ENCODE measurements at regions not wholly inside any gene's neighbourhood (a gene's known extent, or its start where the extent isn't known, plus 50 kb on each side); places are given as distances from the start of the nearest gene placed in this dataset.
"Not testable (repeated sequence)": the region's sequence is repeated elsewhere in the genome, so short reads cannot be mapped to it uniquely, and the experiment has no call there.

DNA sequence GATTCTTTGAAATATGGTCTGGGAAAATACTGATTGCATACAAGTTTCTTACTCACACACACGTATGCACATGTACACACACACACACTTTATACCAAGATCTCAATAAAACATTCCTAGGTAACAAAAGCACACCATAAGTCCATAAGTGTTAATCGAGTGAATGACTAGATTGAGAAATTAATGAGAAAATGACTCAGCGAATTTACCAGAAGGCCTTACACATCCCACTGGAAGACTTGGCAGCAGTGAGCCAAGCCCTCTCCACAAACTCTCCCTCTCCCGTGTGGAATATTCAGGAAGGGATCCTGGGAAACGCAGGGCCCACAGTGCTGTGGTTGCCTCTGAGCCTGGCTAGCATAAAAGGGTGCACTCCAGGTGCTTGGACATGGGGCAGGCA lies 227.2 kb downstream of the LY86 start:
- no peak for DNase-seq (ENCODE audit: low read depth)

GRCh38 chr6:6816716-6817115 lies 228.2 kb downstream of the LY86 start:
- no peak for DNase-seq (ENCODE audit: low read depth)

DNA sequence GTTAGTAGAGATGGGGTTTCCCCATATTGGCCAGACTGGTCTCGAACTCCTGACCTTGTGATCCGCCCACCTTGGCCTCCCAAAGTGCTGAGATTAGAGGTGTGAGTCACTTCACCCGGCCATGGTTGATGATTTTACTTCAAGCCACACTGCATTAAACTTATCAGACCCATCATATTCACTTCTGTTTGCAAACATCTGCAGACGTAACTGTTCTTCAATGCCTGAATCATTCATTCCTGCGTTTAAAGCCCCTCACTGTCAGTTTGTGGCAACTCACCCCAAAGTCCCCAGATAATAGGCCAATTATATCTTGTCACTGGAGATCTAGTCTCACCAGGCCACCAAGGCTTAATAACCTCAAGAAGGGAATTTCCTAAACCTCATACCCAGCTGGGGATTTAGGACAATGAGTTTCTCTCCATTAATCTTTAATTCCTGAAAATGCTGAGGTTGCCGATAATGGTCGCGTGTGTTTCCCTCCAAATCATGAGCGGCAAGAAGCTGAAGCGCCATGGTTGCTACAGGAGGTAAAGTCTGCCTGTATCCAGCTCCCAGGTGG lies 229.6 kb downstream of the LY86 start:
- DNase-seq (ENCODE audit: low read depth): no peak

- DNase-seq (ENCODE audit: low read depth): no peak
These were observed 232.2 kb downstream of the LY86 start for GRCh38 chr6:6820641-6821238.

- DNase-seq (ENCODE audit: low read depth): no peak
These were observed 233.2 kb downstream of the LY86 start for GRCh38 chr6:6821639-6822261.

DNA sequence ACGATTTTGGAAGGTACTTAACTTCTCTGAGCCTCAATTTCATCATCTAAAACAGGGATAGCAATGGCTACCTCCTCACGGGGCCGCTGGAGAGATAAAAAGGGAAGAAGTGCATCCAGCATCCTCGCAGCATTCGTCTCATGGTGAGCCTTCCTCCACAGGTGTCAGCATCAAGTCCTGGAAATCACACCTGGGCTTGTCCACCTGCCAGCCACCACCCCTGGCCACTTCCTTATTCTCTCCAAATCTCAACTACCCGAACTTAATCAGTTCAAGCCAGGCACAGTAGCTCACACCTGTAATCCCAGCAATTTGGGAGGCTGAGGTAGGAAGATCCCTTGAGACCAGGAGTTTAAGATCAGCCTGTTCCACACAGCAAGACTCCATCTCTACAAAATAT lies 234.5 kb downstream of the LY86 start:
- DNase-seq (ENCODE audit: low read depth): no peak

DNA sequence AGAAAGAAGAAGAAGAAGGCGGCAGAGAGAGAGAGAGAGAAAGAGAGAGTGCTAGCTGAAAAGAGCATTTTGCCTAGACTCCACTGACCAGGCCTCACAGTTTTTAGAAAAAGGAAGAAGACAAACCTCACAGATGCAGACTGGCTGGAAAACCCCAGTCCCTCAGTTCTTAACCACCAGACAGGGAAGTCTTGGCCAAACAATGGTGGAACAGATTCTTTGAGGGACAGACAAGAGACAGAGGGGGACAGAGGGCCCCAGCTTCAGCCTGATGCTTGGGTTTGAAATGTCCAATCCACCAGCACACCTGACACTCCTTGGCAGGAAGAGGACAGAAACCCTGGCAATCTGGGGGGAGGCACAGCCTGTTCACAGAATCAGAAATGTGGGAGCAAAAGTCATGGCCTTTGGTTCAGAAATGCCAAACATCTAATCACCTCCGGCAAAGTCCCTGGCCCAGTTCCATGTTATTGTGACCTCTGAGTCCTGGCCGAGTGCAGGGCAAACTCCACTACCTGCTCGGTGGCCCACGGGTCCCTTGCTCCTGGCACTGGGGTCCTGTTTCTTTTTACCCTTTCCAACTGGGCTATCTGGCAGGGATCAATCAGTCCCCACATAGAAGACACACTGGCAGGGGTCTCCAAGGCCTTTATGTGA lies 235.2 kb downstream of the LY86 start:
- DNase-seq (ENCODE audit: low read depth): no peak

DNA sequence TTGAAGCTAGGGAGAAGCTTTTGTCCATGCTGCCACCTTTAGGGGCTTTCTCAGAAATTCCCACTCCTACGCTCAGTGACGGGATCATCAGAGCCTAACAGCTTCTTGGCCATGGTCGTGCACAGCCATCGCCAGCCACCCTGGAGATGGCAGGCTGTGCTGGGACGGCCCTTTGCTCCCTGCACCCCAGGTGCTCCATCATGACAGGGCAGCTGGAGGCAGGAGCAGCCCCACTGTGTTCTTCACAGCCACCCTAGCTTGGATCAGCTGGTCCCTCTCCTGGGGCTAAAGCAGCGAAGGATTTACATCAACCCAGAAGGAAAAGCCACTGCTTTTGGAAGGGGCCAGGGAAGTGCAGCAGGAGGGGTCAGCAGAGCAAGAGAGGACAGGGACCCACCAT lies 235.9 kb downstream of the LY86 start:
- DNase-seq (ENCODE audit: low read depth): no peak

DNA sequence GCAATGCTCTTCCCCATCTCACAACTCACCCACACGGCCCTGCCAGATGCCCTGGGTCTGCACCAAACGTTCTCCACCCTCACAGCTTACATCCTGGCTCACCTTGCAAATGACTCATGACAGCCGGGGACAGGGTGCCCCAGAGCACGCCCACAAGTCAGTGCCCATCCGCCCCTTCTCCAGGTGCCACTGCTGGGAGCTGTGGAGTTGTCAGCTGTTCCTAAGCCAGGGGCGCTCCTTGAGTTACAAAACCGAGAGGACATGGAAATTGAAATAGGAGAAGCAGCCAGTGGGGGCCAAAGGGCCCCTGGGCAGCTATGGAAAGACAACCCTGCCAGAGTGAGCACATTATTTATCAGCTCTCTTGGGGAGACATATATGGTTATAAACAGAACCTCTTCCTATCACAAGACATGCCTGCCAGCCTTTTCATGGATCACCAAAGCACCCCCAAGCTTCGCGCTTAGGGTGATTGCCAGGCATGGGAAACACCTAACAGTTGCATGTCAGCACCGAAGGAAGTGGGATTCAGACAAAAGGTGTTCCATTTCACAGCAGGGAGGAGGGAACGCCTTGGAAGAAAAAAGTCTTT lies 236.8 kb downstream of the LY86 start:
- DNase-seq (ENCODE audit: low read depth): no peak

DNA sequence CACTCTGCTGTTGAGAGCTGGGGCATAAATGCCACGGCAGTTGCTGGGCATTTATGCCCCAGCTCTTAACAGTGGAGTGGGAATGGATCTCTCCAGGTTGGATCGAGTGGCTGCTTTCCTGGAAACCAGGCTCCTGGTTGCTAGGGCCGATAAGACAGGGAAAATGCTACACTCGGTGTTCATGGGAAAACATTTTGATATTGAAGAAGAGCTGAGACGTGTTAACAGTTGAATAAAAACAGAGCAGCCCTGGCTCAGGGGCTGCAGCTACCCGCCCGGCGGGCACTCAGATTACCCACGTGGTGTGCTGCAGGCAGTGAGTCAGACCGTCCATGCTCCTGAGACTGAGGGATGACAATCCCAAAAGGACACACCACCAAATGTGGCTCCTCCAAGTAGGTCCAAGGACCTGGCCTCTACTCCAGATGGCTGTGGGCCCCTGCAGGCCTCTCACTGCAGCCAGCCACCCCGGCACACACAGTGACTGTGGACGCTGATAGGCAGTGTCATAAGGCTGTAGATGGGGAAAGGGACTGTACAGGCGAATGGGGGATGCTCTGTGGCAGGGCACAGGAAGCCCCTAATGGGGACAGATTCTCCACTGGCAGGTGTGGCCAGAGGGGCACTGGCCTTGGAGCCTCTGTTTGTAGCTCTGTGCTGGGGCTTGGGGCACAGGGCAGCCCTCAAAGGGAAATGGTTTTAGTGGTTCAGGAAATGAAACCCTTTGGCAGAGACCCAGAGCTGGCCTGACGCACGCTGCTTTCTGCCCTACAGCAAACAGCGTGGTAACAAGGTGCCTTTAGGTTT lies 237.8 kb downstream of the LY86 start:
- no peak for DNase-seq (ENCODE audit: low read depth)

GRCh38 chr6:6826961-6827360 lies 238.4 kb downstream of the LY86 start:
- no peak for DNase-seq (ENCODE audit: low read depth)

- no peak for DNase-seq (ENCODE audit: low read depth)
These were observed 241.6 kb downstream of the LY86 start for GRCh38 chr6:6829872-6830685.

DNA sequence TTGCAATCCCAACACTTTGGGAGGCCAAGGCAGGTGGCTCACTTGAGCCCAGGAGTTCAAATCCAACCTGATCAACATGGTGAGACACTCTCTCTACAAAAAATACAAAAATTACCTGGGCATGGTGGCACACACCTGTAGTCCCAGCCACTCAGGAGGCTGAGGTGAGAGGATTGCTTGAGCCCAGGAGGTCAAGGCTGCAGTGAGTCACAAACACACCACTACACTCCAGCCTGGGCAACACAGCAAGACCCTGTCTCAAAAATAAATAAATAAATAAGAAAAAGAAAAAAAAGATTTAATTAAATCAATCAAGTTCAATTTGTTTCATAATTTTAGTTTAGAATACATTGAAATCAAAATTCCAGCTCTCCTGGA lies 242.2 kb downstream of the LY86 start:
- DNase-seq (ENCODE audit: low read depth): not testable (repeated sequence)

DNA sequence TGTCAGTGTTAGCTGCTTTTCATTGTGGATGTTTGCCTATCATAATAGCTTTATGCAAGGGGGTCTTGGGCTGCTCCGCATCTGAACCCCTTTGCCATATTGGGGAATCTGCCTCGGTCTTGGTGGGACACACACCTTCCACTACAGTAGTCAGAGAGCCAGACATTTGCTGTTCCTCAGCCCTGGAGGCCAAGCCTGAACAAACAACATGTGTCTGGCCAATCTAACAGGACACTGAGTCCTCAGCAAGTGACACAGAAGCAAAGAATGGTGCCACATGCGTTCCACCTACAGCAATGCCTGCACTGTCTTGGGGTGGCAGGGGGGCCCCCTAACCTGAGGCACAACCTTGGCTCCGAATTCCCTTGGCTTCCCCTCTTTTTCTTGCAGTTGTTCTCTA lies 243.9 kb downstream of the LY86 start:
- no peak for DNase-seq (ENCODE audit: low read depth)

GRCh38 chr6:6834356-6835222 lies 246.1 kb downstream of the LY86 start:
- no peak for DNase-seq (ENCODE audit: low read depth)

DNA sequence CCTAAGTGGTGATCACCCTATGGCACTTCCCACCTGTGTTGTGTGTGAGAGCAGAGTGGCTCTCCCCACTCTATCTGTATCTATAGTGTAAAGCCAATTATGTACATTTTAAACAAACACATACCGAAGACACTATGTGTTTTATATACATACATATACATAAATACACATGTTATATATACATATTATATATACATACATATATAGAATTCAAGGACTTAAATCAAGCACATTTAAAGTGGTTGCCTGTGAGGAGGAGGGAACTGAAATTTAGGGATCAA lies 246.6 kb downstream of the LY86 start:
- no peak for DNase-seq (ENCODE audit: low read depth)

- DNase-seq (ENCODE audit: low read depth): no peak
These were observed 248.3 kb downstream of the LY86 start for GRCh38 chr6:6836609-6837406.

- DNase-seq (ENCODE audit: low read depth): no peak
These were observed 249.1 kb downstream of the LY86 start for GRCh38 chr6:6837541-6838080.

GRCh38 chr6:6840831-6841291 lies 252.3 kb downstream of the LY86 start:
- DNase-seq (ENCODE audit: low read depth): no peak

All from stimulated activated CD8-positive, alpha-beta memory T cell treated with anti-CD3 and anti-CD28 coated beads, Interleukin-15, amount 100 ng/mL, for 24 hours (primary cell).